ENCODE measurements at regions not wholly inside any gene's neighbourhood (a gene's known extent, or its start where the extent isn't known, plus 50 kb on each side); places are given as distances from the start of the nearest gene placed in this dataset.

DNA sequence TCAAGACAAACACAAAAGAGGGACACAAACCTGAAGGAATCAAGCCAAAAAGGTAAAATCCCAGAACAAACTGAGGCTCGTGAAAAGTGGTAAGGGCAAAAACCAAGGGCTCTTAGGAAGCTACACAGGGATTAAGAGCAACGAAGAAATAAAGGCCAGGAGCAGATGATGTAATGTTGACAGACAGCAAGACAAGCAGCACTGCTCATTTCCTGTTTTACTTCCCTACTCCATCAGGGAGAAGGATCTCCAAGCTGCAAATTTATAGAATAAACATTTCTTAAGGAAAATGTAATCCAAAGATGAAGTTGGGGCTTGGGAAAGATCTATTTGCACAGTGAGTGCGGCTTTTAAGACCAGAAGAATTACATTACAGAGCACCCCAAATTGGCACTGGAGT is 182.3 kb upstream of the MAP1B start:
- TF ChIP-seq, protein P1, sequence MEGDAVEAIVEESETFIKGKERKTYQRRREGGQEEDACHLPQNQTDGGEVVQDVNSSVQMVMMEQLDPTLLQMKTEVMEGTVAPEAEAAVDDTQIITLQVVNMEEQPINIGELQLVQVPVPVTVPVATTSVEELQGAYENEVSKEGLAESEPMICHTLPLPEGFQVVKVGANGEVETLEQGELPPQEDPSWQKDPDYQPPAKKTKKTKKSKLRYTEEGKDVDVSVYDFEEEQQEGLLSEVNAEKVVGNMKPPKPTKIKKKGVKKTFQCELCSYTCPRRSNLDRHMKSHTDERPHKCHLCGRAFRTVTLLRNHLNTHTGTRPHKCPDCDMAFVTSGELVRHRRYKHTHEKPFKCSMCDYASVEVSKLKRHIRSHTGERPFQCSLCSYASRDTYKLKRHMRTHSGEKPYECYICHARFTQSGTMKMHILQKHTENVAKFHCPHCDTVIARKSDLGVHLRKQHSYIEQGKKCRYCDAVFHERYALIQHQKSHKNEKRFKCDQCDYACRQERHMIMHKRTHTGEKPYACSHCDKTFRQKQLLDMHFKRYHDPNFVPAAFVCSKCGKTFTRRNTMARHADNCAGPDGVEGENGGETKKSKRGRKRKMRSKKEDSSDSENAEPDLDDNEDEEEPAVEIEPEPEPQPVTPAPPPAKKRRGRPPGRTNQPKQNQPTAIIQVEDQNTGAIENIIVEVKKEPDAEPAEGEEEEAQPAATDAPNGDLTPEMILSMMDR (IDR thresholded peaks at IDR 0.05) = no peak
- no peak for TF ChIP-seq POLR2A (IDR thresholded peaks at IDR 0.05)
